Progenitor cell of endocrine pancreas (in vitro differentiated cells): ENCODE measurements at regions not wholly inside any gene's neighbourhood (a gene's known extent, or its start where the extent isn't known, plus 50 kb on each side); places are given as distances from the start of the nearest gene placed in this dataset.
A peak's percentile ranks its signal among the peaks of the same experiment; 100 is the strongest.

ENCODE experiments used
- DNase-seq: peaks from one replicate; pipeline ENCODE4 v3.0.0; 2021; ENCODE audit warnings: low spot score; ENCODE audit not compliant: unreplicated experiment
- H3K27ac Mint-ChIP-seq: 2 replicates; pipeline ENCODE4 v1.8.0; 2021; ENCODE audit warnings: mild to moderate bottlenecking, moderate library complexity, mixed read lengths
- H3K27me3 Mint-ChIP-seq: 2 replicates; pipeline ENCODE4 v1.8.0; 2021; ENCODE audit warnings: mixed read lengths
- H3K36me3 Mint-ChIP-seq: 2 replicates; pipeline ENCODE4 v1.8.0; 2022; ENCODE audit warnings: mixed read lengths; ENCODE audit not compliant: insufficient read depth
- H3K4me1 Mint-ChIP-seq: 2 replicates; pipeline ENCODE4 v1.8.0; 2021; ENCODE audit warnings: low read depth, mixed read lengths
- H3K4me3 Mint-ChIP-seq: 2 replicates; pipeline ENCODE4 v1.8.0; 2021; ENCODE audit warnings: low read depth, mild to moderate bottlenecking, moderate library complexity, mixed read lengths
- H3K9me3 Mint-ChIP-seq: 2 replicates; pipeline ENCODE4 v1.8.0; 2021; ENCODE audit warnings: low read depth, mixed read lengths
- TF ChIP-seq, protein P1 (sequence below): fragments of 200-600 bp; sonication (generic); IDR thresholded peaks from one replicate; pipeline ENCODE4 v1.5.0; 2021; ENCODE audit warnings: antibody characterized with exemption, mild to moderate bottlenecking; ENCODE audit not compliant: unreplicated experiment

DNA sequence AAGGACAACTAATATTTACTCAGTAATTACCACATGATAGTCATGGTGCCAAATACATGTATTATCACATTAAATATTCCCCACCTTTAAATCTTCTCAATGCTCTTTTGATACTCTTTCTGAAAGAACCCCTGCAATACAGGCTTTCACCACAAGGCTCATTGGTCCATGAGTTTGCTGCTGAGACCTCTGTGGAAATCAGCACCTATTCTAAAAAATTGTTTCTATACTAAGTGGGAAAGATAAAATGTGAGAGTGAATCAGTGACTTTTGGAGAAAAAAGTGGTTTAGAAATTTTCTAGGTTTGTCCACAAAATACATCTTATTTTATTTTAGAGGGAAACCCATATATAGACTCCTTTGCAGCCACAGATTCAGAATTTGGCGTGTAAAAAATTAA lies 257.3 kb downstream of the ZIC3 start:
- Mint-ChIP-seq H3K27me3 (no peaks in the 10 kb centered on the region), H3K36me3 (no peaks in the 10 kb centered on the region), H3K4me1 (no peaks in the 10 kb centered on the region), H3K9me3 (peaks cover 22% of the 10 kb centered on the region), H3K4me3 (no peak overlapping the region), H3K27ac (no peak overlapping the region)
- TF ChIP-seq, protein P1, sequence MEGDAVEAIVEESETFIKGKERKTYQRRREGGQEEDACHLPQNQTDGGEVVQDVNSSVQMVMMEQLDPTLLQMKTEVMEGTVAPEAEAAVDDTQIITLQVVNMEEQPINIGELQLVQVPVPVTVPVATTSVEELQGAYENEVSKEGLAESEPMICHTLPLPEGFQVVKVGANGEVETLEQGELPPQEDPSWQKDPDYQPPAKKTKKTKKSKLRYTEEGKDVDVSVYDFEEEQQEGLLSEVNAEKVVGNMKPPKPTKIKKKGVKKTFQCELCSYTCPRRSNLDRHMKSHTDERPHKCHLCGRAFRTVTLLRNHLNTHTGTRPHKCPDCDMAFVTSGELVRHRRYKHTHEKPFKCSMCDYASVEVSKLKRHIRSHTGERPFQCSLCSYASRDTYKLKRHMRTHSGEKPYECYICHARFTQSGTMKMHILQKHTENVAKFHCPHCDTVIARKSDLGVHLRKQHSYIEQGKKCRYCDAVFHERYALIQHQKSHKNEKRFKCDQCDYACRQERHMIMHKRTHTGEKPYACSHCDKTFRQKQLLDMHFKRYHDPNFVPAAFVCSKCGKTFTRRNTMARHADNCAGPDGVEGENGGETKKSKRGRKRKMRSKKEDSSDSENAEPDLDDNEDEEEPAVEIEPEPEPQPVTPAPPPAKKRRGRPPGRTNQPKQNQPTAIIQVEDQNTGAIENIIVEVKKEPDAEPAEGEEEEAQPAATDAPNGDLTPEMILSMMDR = peak; percentile 32
- DNase-seq = no peak

- TF ChIP-seq, protein P1 = no peak
- Mint-ChIP-seq H3K4me3 (no peak overlapping the region), H3K27ac (no peak overlapping the region), H3K9me3 (peaks cover 23% of the 10 kb centered on the region), H3K36me3 (no peaks in the 10 kb centered on the region), H3K27me3 (no peaks in the 10 kb centered on the region), H3K4me1 (no peaks in the 10 kb centered on the region)
- DNase-seq = no peak
Measured at GRCh38 chrX:137847376-137847775, 281.4 kb downstream of the ZIC3 start.

DNA sequence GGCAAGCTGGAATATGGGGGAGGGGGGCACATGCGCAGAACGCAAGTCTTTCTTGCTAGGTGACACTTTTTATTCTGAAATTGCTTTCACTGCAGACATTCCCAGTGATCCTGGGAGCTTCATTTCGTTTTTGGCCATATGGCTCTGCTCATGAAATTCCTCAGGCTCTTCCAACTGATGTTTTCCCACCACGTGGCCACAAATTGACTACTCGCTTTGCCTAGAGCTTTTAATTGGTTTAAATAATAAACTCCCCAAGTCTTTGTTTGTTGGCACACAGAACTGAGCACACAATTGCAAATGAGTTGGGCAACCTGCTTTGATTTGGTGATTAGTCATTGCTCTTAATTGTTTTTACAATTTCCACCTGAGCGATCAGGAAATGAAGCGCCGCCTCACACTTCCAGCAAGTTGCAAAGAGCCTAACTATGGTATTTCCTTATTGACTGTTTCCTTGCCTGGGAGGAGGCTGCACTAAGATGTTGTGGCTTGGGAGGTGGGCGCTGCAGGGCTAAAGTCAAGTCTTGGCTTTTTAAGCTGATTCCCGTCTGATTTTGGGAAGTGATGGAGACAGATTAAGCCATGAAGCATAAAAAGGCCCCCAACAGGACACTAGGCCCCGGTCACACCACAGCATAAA lies 282.5 kb downstream of the ZIC3 start:
- Mint-ChIP-seq H3K4me1 (no peaks in the 10 kb centered on the region), H3K4me3 (no peak overlapping the region), H3K36me3 (no peaks in the 10 kb centered on the region), H3K27me3 (no peaks in the 10 kb centered on the region), H3K27ac (no peak overlapping the region), H3K9me3 (peaks cover 21% of the 10 kb centered on the region)
- TF ChIP-seq, protein P1 = no peak
- no peak for DNase-seq

DNA sequence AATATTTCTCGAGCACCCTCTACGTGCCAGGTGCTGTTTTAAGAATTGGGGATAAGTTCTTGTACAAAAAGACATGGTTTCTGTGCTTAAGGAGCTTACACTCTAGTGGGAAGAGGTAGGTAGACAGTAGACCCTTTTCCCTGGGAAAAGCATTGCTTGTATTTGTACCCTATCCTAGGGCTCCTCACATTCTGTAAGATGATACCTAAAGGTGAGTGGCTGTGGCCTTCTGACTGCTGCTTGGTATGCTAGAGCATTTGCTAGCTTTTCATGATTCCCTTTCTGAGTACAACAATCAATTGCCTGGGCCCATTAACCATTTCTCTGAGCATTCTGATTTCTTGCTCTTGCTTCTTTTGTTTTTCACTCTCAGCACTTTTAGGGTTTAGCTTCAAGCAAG lies 286.6 kb downstream of the ZIC3 start:
- H3K4me1 Mint-ChIP-seq = no peaks in the 10 kb centered on the region
- no peaks in the 10 kb centered on the region for H3K27me3 Mint-ChIP-seq
- H3K36me3 Mint-ChIP-seq = no peaks in the 10 kb centered on the region
- peaks cover 20% of the 10 kb centered on the region for H3K9me3 Mint-ChIP-seq
- no peak overlapping the region for H3K4me3 Mint-ChIP-seq
- TF ChIP-seq, protein P1 = no peak
- no peak overlapping the region for H3K27ac Mint-ChIP-seq
- DNase-seq = no peak

DNA sequence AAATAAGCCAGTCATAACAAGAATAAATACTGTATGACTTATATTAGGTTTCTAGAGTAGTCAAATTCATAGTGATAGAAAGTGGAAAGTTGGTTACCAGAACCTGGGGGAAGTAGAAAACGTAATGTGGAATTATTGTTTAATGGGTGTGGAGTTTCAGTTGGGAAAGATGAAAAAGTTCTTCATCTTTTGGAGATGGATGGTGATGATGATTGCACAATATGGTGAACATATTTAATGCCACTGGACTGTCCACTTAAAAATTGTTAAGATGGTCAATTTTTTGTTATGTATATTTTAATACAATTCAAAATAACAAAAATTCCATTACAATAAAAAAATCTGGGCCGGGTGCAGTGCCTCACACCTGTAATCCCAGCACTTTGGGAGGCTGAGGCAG lies 289.6 kb downstream of the ZIC3 start:
- H3K27me3 Mint-ChIP-seq = no peaks in the 10 kb centered on the region
- no peaks in the 10 kb centered on the region for H3K4me1 Mint-ChIP-seq
- no peak overlapping the region for H3K4me3 Mint-ChIP-seq
- H3K36me3 Mint-ChIP-seq = no peaks in the 10 kb centered on the region
- TF ChIP-seq, protein P1 = no peak
- no peak for DNase-seq
- H3K27ac Mint-ChIP-seq = no peak overlapping the region
- H3K9me3 Mint-ChIP-seq = peaks cover 19% of the 10 kb centered on the region
